Loucy (cell line): ENCODE measurements at regions not wholly inside any gene's neighbourhood (a gene's known extent, or its start where the extent isn't known, plus 50 kb on each side); places are given as distances from the start of the nearest gene placed in this dataset.

ENCODE experiments used
- CTCF ChIP-seq: fragments of 200-600 bp; sonication (generic); conservative IDR thresholded peaks from 2 replicates; pipeline ENCODE4 v1.5.1; 2014; ENCODE audit warnings: mild to moderate bottlenecking, antibody characterized with exemption, low read length
- EZH2phosphoT487 ChIP-seq: fragments of 200-600 bp; IDR thresholded peaks from 2 replicates; pipeline ENCODE4 v1.6.1; 2018; ENCODE audit warnings: antibody characterized with exemption, mild to moderate bottlenecking, moderate library complexity, borderline replicate concordance

GRCh38 chr3:24608701-24609390 is 114.2 kb upstream of the THRB start:
- TF ChIP-seq CTCF (no peak), EZH2phosphoT487 (no peak)
